GM12892 (cell line): ENCODE measurements at regions not wholly inside any gene's neighbourhood (a gene's known extent, or its start where the extent isn't known, plus 50 kb on each side); places are given as distances from the start of the nearest gene placed in this dataset.

Source experiments
- POLR2A ChIP-seq: IDR thresholded peaks from 2 replicates; pipeline ENCODE4 v1.6.1; 2011; ENCODE audit warnings: low read depth, low read length, control low read depth
- POLR2AphosphoS5 ChIP-seq: IDR thresholded peaks from 2 replicates; pipeline ENCODE4 v1.6.1; 2011; ENCODE audit warnings: low read depth, low read length, control low read depth
- TAF1 ChIP-seq: IDR thresholded peaks from 2 replicates; pipeline ENCODE4 v1.6.1; 2011; ENCODE audit warnings: low read depth, mild to moderate bottlenecking, control low read depth, low read length, borderline replicate concordance

DNA sequence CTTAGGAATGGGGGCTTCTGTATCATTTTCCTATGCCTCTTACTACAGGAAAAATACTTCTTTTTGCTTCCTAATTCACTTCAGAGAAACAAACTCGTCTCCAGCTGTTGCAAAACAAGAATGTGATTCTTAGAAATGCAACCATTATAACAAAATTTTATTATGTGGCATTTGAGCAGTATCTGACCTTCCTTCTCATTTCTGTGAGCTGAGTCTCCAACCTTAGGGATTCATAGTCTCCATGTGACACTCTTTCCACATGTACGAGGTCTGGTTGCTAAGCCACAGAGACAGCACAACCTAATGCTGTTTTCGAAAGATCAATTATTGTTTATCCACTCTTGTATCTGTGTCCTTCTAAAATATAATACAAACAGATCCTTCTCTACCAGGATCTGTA, 75.3 kb upstream of the RGS4 start:
- TF ChIP-seq POLR2A: no peak
- no peak for TF ChIP-seq POLR2AphosphoS5
- TF ChIP-seq TAF1: no peak
